ENCODE measurements at regions not wholly inside any gene's neighbourhood (a gene's known extent, or its start where the extent isn't known, plus 50 kb on each side); places are given as distances from the start of the nearest gene placed in this dataset.

DNA sequence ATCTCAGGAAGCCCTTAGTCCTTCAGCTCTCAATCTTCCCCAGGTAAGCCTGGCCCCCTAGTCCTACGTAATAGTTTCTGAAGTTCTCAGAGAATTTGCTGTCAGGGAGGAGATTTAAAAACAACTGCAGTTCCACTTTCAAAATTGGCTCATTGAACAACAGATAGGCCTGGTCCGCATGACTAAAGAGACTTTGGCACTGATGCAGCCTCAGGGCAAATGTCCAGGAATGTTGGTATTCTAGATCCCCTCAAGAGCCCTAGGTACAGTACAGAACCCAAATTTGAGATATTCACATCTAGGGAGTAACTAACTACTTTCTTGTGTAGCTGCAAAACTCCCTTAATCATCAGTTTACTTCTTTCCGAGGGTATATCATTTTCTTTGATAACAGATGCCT is 162.8 kb downstream of the GABRG2 start:
- TF ChIP-seq, protein P1, sequence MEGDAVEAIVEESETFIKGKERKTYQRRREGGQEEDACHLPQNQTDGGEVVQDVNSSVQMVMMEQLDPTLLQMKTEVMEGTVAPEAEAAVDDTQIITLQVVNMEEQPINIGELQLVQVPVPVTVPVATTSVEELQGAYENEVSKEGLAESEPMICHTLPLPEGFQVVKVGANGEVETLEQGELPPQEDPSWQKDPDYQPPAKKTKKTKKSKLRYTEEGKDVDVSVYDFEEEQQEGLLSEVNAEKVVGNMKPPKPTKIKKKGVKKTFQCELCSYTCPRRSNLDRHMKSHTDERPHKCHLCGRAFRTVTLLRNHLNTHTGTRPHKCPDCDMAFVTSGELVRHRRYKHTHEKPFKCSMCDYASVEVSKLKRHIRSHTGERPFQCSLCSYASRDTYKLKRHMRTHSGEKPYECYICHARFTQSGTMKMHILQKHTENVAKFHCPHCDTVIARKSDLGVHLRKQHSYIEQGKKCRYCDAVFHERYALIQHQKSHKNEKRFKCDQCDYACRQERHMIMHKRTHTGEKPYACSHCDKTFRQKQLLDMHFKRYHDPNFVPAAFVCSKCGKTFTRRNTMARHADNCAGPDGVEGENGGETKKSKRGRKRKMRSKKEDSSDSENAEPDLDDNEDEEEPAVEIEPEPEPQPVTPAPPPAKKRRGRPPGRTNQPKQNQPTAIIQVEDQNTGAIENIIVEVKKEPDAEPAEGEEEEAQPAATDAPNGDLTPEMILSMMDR (optimal IDR thresholded peaks at IDR 0.05 in 1 of 3, IDR thresholded peaks at IDR 0.05 in 1 of 3, conservative IDR thresholded peaks at IDR 0.05 in 1 of 3; ENCODE audit: extremely low read depth in 1 of 3, insufficient read depth in 2 of 3, low read length in 3 of 3) = no peak
- TF ChIP-seq EZH2 (IDR thresholded peaks at IDR 0.05; ENCODE audit: low read length) = no peak

All from keratinocyte (primary cell).